ENCODE measurements at regions not wholly inside any gene's neighbourhood (a gene's known extent, or its start where the extent isn't known, plus 50 kb on each side); places are given as distances from the start of the nearest gene placed in this dataset.
A peak's percentile ranks its signal among the peaks of the same experiment; 100 is the strongest.

DNA sequence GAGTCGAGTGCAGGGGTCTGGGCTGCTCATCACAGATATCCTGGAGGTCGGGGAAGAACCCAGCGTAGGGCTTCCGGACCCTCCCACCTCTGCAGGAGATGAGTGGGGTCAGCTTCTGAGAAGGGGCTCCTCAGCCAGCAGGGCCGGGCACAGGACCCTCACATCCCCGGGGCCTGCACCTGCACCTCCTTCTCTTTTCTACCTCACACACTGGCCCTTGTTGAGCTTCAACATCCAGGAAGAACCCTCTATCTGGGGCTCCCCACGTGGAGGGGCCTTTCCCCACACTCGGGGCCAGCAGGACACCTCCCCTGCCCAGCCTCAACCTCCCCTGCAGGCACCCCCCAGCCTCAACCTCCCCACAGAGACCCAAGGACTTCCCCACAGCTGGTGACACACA, 299.4 kb downstream of the CTTN start:
- no peak overlapping the region for H3K4me3 ChIP-seq (replicated peaks in 1 of 2; ENCODE audit: low read depth in 2 of 2, low read length in 2 of 2)
- TF ChIP-seq, protein P1, sequence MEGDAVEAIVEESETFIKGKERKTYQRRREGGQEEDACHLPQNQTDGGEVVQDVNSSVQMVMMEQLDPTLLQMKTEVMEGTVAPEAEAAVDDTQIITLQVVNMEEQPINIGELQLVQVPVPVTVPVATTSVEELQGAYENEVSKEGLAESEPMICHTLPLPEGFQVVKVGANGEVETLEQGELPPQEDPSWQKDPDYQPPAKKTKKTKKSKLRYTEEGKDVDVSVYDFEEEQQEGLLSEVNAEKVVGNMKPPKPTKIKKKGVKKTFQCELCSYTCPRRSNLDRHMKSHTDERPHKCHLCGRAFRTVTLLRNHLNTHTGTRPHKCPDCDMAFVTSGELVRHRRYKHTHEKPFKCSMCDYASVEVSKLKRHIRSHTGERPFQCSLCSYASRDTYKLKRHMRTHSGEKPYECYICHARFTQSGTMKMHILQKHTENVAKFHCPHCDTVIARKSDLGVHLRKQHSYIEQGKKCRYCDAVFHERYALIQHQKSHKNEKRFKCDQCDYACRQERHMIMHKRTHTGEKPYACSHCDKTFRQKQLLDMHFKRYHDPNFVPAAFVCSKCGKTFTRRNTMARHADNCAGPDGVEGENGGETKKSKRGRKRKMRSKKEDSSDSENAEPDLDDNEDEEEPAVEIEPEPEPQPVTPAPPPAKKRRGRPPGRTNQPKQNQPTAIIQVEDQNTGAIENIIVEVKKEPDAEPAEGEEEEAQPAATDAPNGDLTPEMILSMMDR (IDR thresholded peaks at IDR 0.05; ENCODE audit: low read depth, low read length) = no peak
- DNase-seq (ENCODE audit: low read depth in 2 of 2) = no peak

DNA sequence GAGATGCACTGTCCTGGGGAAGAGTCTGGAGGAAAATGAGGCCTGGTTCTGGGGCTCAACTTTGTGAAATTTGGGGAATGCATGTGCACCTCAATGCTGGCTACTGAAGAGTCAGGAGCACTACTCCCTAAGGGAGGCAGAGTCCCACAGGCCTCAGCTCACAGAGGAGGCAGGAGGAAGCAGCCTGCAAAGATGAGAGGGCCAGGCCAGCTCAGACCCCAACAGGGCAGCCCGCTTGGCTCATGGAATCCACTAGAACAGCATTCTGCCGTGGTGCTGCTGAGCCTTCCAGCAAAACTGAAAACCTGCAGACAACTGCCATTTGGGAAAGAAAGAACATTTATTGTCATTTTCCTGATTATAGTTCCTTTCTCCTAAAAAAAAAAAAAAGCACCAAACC, 300.5 kb downstream of the CTTN start:
- TF ChIP-seq, protein P1 (IDR thresholded peaks at IDR 0.05; ENCODE audit: low read depth, low read length) = no peak
- no peak overlapping the region for H3K4me3 ChIP-seq (replicated peaks in 1 of 2; ENCODE audit: low read depth in 2 of 2, low read length in 2 of 2)
- no peak for DNase-seq (ENCODE audit: low read depth in 2 of 2)

- DNase-seq (ENCODE audit: low read depth in 2 of 2) = peak in 1 of 2 donors; percentile 13
- TF ChIP-seq, protein P1 (IDR thresholded peaks at IDR 0.05; ENCODE audit: low read depth, low read length) = no peak
- H3K4me3 ChIP-seq (replicated peaks in 1 of 2; ENCODE audit: low read depth in 2 of 2, low read length in 2 of 2) = no peak overlapping the region
These were observed 301.2 kb downstream of the CTTN start for GRCh38 chr11:70699294-70700221.

DNA sequence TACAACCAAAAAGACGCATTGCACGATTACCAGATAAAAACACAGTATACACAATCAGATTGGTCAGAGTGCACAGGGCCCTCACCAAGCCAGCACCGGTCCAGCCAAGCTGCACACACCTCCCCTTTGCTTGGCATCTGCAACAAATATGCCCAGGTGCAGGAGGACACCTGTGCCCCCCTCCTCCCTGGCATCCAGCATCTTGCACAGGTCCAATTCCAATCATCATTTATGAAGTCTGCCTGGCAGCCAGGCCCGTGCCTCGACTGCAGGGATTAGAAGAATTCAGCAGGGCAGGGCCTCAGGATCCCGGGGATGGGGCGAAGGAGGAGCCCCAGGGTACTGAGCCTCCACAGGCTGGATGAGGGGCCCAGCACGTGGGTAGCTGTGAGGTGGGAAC, 302.1 kb downstream of the CTTN start:
- DNase-seq (ENCODE audit: low read depth in 2 of 2) = no peak
- TF ChIP-seq, protein P1 (IDR thresholded peaks at IDR 0.05; ENCODE audit: low read depth, low read length) = no peak
- H3K4me3 ChIP-seq (replicated peaks in 1 of 2; ENCODE audit: low read depth in 2 of 2, low read length in 2 of 2) = no peak overlapping the region

- no peak for DNase-seq (ENCODE audit: low read depth in 2 of 2)
- TF ChIP-seq, protein P1 (IDR thresholded peaks at IDR 0.05; ENCODE audit: low read depth, low read length) = no peak
- no peak overlapping the region for H3K4me3 ChIP-seq (replicated peaks in 1 of 2; ENCODE audit: low read depth in 2 of 2, low read length in 2 of 2)
These were observed 302.5 kb downstream of the CTTN start for GRCh38 chr11:70700871-70701270.

DNA sequence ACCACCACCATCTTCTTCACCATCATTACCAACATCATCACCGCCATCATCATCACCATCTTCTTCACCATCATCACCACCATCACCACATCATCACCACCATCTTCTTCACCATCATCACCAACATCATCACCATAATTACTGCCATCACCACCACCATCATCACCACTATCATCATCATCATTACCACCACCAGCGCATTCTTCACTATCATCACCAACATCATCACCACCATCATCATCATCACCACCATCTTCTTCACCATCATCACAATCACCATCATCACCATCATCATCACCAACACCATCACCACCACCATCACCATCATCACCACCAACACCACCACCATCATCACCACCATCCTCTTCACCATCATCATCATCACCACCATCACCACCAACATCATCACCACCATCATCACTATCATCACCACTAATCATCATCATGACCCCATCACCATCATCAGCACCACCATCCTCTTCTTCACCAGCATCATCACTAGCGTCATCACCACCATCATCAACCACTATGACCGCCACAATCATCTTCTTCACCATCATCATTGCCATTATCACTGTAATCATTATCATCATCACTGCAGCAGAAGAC, 303.8 kb downstream of the CTTN start:
- no peak for DNase-seq (ENCODE audit: low read depth in 2 of 2)
- TF ChIP-seq, protein P1 (IDR thresholded peaks at IDR 0.05; ENCODE audit: low read depth, low read length) = no peak
- H3K4me3 ChIP-seq (replicated peaks in 1 of 2; ENCODE audit: low read depth in 2 of 2, low read length in 2 of 2) = no peak overlapping the region

Measured in cardiac fibroblast (primary cell).